ENCODE measurements at regions not wholly inside any gene's neighbourhood (a gene's known extent, or its start where the extent isn't known, plus 50 kb on each side); places are given as distances from the start of the nearest gene placed in this dataset.

- DNase-seq, result no peak
- in situ Hi-C loops (cut with HindIII; ENCODE audit: low pct_ligation_motif_present, low pct_unique_long_range_greater_than_20kb, low sequenced_read_pairs), result no loop called here
Observed at GRCh38 chr5:154630410-154630809, 124.8 kb upstream of the LARP1 start.

GRCh38 chr5:154628685-154629084 is 126.5 kb upstream of the LARP1 start:
- in situ Hi-C loops (cut with HindIII; ENCODE audit: low pct_ligation_motif_present, low pct_unique_long_range_greater_than_20kb, low sequenced_read_pairs), result no loop called here
- no peak for DNase-seq

DNA sequence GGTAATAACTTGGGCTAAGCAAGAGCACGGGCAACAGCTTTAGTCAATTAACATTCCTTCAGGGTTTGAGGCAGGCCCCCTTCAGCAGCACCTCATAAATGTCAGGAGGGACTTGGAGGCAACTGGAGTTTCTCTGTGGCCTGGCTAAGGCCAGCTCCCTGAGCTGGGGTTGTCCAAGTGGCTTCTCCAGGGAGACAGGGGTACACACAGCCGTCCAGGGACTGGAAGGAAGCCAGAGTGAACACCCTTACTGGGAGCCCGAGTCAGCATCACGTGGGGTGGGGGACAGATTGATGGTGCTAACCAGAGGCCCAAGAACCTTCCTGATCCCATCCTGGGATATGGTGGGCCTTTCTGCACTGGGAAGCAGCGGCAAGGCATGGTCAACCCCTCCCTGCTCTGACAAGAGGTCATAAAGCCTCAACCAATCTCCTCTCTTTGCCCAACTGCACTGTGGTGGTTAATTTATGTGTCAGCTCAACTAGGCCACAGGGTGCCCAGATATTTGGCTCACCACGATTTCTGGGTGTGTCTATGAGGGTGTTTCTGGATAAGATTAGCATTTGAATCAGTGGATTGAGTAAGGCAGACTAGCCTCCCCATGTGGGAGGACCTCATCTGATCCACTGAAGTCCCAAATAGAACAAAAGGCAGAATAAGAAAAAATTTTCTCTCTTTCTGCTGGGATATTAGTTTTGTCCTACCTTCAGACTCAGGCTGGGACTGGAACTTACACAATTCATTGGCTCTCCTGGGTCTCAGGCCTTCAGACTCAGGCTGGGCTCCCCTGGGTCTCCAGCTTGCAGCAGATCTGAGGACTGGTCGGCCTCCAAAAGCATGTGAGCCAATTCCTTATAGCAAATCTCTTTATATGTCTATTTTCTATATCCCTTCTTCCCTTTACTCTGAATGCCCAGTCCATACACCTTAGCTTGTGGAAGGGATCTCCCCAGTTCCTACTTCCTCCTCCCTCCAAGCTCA is 127.2 kb upstream of the LARP1 start:
- no peak for DNase-seq
- in situ Hi-C loops (cut with HindIII; ENCODE audit: low pct_ligation_motif_present, low pct_unique_long_range_greater_than_20kb, low sequenced_read_pairs), result no loop called here

DNA sequence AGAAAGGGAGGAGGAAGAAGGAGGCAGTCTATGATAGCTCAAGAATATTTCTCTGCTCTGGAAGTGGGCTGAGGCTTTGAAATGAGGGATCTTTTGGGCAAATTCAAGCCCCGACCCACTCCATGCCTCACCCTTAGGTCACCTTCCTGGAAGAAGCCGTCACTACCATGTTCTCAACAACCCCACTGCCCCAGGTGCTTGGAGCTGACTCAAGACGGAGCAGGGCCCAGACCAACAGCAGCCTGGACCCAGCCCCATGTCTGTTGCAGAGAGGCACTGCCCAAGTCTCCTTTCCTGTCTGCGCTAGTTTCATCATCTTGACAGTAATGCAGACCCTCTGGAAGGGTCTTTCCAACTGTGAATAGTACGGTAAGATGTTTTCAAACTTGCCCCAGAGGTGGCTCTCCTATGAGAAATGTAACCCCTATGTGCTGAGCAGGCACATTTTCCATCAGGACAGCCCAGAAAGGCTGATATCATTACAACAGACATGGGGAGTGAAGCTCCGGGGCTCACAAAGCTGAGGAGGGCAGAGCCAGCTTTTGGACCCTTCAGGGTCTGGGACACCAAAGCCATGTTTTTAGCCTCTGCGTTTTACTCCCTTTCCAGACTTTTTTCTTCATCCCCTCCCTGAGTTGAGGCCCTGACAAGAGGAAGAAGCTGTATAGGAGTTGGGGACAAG is 128.2 kb upstream of the LARP1 start:
- in situ Hi-C loops (cut with HindIII; ENCODE audit: low pct_ligation_motif_present, low pct_unique_long_range_greater_than_20kb, low sequenced_read_pairs), result no loop called here
- DNase-seq, result no peak

DNA sequence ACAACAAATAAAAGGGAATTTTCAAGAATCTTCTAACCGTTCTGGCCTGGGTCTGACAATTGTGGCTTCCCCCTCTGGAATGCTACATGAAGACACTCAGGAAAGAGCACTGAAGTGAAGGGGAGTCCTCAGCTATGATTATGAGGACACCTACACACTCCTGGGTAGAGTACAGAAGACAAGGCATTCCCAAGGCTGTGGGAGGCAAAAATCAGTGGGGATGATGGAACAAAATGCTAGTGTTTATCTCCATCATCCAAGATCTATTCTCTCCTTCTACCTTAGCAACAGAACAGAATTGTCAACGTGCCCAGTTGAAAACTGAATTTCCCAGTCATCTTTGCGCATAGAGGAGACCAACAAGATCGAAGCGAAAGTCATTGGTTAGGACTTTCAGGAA is 130.1 kb upstream of the LARP1 start:
- DNase-seq, result no peak
- in situ Hi-C loops (cut with HindIII; ENCODE audit: low pct_ligation_motif_present, low pct_unique_long_range_greater_than_20kb, low sequenced_read_pairs), result no loop called here

GRCh38 chr5:154624341-154624740 is 130.8 kb upstream of the LARP1 start:
- DNase-seq, result no peak

DNA sequence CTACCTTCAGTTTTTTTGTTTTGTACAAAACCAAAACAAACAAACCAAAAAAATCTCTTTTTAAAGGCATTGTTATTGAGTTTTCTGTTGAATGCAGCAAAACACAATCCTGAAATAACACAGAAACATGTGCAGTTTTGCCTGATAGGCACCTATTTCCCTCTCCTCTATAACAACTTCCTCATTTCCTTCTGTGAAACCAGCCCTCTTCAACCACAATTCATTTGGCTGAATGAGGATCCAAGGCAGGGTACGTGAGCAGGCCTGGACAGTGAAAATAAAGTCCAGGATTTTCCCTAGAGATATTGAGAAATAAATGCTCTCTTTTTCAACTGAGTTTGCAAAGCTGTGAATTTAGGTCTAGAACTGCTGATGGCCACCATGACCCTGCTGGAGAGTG is 134.8 kb upstream of the LARP1 start:
- in situ Hi-C loops (cut with HindIII; ENCODE audit: low pct_ligation_motif_present, low pct_unique_long_range_greater_than_20kb, low sequenced_read_pairs), result no loop called here

More at GRCh38 chr5:154624341-154624740, 130.8 kb upstream of the LARP1 start:
- in situ Hi-C loops (cut with HindIII; ENCODE audit: low pct_ligation_motif_present, low pct_unique_long_range_greater_than_20kb, low sequenced_read_pairs), result no loop called here

GRCh38 chr5:154618696-154619095 is 136.5 kb upstream of the LARP1 start:
- DNase-seq, result no peak
- in situ Hi-C loops (cut with HindIII; ENCODE audit: low pct_ligation_motif_present, low pct_unique_long_range_greater_than_20kb, low sequenced_read_pairs), result no loop called here

More for the DNA sequence above, 134.8 kb upstream of the LARP1 start:
- no peak for DNase-seq

DNA sequence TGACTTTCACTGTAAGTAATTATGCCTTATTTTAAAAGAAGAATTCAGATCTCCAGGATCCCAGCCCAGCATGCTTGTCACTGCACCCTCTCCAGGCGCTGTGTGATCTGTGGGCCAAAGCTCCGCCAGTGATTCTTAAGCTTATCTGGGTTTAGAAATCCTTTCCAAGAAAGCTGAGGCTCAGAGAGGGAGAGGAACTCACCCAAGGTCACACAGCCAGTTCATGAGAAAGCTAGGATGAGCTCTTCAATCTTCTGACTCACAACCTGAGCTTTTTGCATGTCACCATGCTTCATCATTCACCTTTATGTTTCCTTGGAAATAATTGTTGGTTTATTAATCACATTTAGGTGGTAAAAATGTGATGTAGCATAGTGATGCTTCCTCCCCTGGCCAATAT is 136.6 kb upstream of the HAND1 start:
- DNase-seq, result no peak
- in situ Hi-C loops (cut with HindIII; ENCODE audit: low pct_ligation_motif_present, low pct_unique_long_range_greater_than_20kb, low sequenced_read_pairs), result no loop called here

DNA sequence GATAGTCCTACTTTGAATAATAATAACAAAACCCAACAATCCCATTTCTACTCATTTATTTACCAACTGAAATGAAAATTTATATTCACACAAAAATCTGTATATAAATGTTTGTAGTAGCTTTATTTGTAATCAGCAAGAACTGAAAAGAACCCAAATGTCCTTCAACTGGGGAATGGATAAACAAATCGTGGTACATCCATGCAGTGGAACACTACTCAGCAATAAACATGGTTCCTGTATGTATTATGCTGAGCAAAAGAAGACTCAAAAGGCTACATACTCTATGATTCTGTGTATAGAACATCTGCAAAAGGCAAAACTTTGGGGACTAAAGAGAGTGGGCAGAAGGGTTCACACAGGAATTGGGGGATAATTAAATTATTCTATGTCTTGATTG is 136.1 kb upstream of the HAND1 start:
- in situ Hi-C loops (cut with HindIII; ENCODE audit: low pct_ligation_motif_present, low pct_unique_long_range_greater_than_20kb, low sequenced_read_pairs), result no loop called here
- DNase-seq, result no peak

GRCh38 chr5:154612666-154613065 is 134.6 kb upstream of the HAND1 start:
- DNase-seq, result no peak
- in situ Hi-C loops (cut with HindIII; ENCODE audit: low pct_ligation_motif_present, low pct_unique_long_range_greater_than_20kb, low sequenced_read_pairs), result no loop called here

GRCh38 chr5:154611341-154611767 is 133.3 kb upstream of the HAND1 start:
- in situ Hi-C loops (cut with HindIII; ENCODE audit: low pct_ligation_motif_present, low pct_unique_long_range_greater_than_20kb, low sequenced_read_pairs), result no loop called here
- DNase-seq, result no peak

DNA sequence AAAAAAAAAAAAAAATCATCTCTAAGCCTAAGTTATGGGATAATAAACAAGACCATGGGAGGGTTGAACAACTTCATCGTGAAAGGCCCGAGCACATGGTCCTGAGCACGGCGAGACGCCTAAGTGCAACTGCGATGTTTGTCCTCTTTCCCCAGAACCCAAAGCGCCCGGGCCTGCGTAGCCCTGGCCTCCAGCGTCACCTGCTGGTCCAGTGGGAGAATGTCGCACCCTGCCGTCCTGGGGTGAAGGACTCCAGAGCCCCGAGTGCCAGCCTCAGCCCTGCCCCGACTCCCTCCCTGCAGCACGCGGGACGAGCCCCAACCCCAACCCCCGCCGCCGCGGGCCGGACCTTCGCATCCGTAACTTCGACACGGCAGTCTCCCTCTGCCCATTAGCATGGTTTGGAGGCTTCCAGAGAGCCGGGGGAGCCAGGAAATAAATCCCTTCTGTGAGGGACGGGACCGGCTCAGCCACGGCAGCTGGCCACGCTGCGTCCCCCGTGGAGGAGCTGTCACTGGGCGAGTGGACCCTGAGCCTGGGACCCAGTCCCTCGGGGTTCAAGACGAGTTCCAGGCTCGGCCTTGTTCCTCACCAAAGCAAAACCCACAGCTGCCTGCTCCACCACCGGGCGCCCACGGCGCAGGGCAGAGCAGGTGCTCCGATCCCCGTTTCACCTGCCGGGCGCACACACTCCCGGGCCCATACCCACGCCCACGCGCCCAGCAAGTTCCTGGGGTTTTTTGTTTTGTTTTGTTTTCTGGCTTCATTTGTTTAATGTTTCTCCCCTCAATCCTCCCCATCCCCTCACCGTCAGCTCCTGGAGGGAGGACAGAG is 132.5 kb upstream of the HAND1 start:
- DNase-seq, result peak; percentile 61

DNA sequence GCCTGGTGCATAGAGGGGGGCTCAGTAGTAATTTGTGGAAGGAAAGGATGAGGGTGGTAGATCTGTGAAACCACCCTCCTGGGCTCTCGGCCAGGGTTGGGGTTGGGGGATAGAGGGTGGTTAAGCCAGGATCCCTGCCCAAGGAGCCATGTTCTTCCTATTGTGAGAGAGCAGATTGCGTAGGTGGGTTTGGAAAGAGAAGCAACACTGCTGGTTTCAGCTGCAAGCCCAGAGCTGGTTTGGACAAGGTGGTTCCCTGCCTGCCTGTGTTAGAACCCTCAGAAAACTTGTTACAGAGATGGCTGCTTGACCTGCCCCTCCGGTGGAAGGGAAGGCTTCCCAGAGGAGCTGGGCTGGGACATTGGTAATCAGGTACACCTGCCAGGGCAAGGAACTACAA is 131.2 kb upstream of the HAND1 start:
- in situ Hi-C loops (cut with HindIII; ENCODE audit: low pct_ligation_motif_present, low pct_unique_long_range_greater_than_20kb, low sequenced_read_pairs), result no loop called here
- no peak for DNase-seq

More for the DNA sequence above, 132.5 kb upstream of the HAND1 start:
- in situ Hi-C loops (cut with HindIII; ENCODE audit: low pct_ligation_motif_present, low pct_unique_long_range_greater_than_20kb, low sequenced_read_pairs), result no loop called here

DNA sequence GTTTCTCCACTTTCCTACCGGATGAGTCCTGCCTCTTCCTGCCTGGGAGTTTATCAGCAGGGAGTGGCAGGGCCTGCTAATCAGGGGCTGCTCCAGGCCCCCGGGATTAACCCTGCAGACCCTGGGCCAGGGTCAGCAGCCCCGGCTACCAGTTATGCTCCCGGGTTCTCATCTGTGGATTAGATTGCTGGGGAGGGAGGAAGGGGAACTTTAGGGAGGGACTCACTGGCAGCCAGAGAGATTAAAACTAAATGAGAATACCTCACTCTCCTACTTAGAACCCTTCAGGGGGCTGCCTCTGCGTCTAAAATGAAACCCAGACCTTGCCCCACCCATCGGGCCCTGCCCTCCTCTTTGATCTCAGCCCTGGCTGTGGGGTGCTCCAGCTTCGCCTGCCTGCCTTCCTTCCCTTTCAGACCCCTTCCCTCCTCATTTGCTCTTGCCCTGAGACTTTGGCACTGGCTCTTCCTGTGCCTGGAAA is 130.5 kb upstream of the HAND1 start:
- DNase-seq, result no peak
- in situ Hi-C loops (cut with HindIII; ENCODE audit: low pct_ligation_motif_present, low pct_unique_long_range_greater_than_20kb, low sequenced_read_pairs), result no loop called here

GRCh38 chr5:154607746-154608145 is 129.7 kb upstream of the HAND1 start:
- in situ Hi-C loops (cut with HindIII; ENCODE audit: low pct_ligation_motif_present, low pct_unique_long_range_greater_than_20kb, low sequenced_read_pairs), result no loop called here
- no peak for DNase-seq

GRCh38 chr5:154606246-154606645 is 128.2 kb upstream of the HAND1 start:
- in situ Hi-C loops (cut with HindIII; ENCODE audit: low pct_ligation_motif_present, low pct_unique_long_range_greater_than_20kb, low sequenced_read_pairs), result no loop called here
- DNase-seq, result no peak

DNA sequence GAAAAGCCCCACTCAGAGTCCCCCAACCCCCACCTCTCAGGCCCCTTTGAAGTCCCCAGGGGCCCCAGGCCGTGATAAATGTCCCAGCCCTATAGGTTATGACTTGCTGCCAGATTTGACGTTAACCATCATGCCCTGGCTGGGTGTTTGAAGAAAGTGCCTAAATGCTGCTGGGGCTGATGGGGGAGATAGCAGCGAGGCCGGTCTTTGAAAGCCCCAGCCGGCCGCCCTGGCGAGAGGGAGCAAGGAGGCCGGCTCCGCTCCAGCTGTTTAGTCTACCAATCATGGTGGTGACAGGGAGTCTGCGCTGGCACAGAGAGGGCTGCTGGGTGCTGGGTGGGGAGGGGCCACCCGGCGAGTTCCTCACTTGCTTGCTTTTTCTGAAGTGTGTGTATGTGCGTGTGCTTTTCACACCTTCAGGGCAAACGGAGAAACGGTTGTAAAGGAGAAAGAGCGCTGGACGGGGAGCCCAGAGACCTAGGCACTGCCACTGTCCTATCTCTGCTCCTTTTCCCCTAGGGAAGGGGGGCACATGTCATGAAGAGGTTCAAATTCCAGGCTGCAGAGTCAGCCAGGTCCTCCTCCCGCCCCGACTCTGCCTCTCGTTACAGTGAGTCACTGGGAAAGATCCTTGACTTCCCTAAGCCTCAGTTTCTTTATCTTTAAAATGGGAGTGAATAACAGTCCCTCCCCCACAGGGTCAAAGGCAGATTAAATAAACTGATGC is 126.1 kb upstream of the HAND1 start:
- in situ Hi-C loops (cut with HindIII; ENCODE audit: low pct_ligation_motif_present, low pct_unique_long_range_greater_than_20kb, low sequenced_read_pairs), result no loop called here
- DNase-seq, result no peak

All from ACHN (cell line).